Progenitor cell of endocrine pancreas (in vitro differentiated cells): ENCODE measurements at regions not wholly inside any gene's neighbourhood (a gene's known extent, or its start where the extent isn't known, plus 50 kb on each side); places are given as distances from the start of the nearest gene placed in this dataset.
"Not testable (repeated sequence)": the region's sequence is repeated elsewhere in the genome, so short reads cannot be mapped to it uniquely, and the experiment has no call there.

Experiments used
- DNase-seq: peaks from one replicate; pipeline ENCODE4 v3.0.0; 2021; ENCODE audit warnings: low spot score; ENCODE audit not compliant: unreplicated experiment
- H3K27ac Mint-ChIP-seq: 2 replicates; pipeline ENCODE4 v1.8.0; 2021; ENCODE audit warnings: mild to moderate bottlenecking, moderate library complexity, mixed read lengths
- H3K27me3 Mint-ChIP-seq: 2 replicates; pipeline ENCODE4 v1.8.0; 2021; ENCODE audit warnings: mixed read lengths
- H3K36me3 Mint-ChIP-seq: 2 replicates; pipeline ENCODE4 v1.8.0; 2022; ENCODE audit warnings: mixed read lengths; ENCODE audit not compliant: insufficient read depth
- H3K4me1 Mint-ChIP-seq: 2 replicates; pipeline ENCODE4 v1.8.0; 2021; ENCODE audit warnings: low read depth, mixed read lengths
- H3K4me3 Mint-ChIP-seq: 2 replicates; pipeline ENCODE4 v1.8.0; 2021; ENCODE audit warnings: low read depth, mild to moderate bottlenecking, moderate library complexity, mixed read lengths
- H3K9me3 Mint-ChIP-seq: 2 replicates; pipeline ENCODE4 v1.8.0; 2021; ENCODE audit warnings: low read depth, mixed read lengths
- TF ChIP-seq, protein P1 (sequence below): fragments of 200-600 bp; sonication (generic); IDR thresholded peaks from one replicate; pipeline ENCODE4 v1.5.0; 2021; ENCODE audit warnings: antibody characterized with exemption, mild to moderate bottlenecking; ENCODE audit not compliant: unreplicated experiment

DNA sequence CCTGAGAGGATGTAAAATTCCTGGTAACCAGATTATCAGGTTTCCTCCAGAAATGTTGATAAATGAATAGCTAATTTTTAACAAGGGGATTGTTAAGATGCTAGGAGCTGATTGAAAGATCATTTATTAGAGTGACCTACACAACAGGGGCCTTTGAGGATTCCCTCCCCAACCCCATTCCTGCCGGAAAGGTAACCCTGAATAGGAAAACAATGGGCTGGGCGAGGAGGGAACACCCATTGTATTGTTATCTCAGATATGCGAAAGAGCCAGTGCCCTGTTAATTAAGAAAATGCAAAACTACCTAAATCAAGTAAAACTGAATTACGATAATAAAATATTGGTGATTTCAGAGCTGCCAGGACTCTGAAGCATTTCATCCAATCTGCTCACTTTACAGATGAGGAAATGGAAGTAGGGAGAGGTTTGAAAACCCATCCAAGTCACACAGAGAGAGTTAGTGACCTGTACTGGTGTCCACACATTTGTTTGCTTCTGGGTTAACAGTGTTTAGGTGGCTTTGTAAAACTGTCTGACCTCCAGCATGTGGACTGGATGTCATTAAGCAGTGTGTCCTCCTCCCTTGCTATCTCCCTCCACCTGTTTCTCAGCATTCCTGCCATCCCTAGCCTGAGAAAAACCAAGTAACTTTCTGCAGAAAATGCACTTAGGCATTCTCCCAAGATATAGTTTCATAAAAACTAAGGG lies 214.8 kb downstream of the TTC6 start:
- no peak for DNase-seq
- TF ChIP-seq, protein P1, sequence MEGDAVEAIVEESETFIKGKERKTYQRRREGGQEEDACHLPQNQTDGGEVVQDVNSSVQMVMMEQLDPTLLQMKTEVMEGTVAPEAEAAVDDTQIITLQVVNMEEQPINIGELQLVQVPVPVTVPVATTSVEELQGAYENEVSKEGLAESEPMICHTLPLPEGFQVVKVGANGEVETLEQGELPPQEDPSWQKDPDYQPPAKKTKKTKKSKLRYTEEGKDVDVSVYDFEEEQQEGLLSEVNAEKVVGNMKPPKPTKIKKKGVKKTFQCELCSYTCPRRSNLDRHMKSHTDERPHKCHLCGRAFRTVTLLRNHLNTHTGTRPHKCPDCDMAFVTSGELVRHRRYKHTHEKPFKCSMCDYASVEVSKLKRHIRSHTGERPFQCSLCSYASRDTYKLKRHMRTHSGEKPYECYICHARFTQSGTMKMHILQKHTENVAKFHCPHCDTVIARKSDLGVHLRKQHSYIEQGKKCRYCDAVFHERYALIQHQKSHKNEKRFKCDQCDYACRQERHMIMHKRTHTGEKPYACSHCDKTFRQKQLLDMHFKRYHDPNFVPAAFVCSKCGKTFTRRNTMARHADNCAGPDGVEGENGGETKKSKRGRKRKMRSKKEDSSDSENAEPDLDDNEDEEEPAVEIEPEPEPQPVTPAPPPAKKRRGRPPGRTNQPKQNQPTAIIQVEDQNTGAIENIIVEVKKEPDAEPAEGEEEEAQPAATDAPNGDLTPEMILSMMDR: no peak
- H3K27ac Mint-ChIP-seq: peak overlapping the region; percentile 92
- H3K36me3 Mint-ChIP-seq: peaks cover 5% of the 10 kb centered on the region
- H3K9me3 Mint-ChIP-seq: no peaks in the 10 kb centered on the region
- H3K4me3 Mint-ChIP-seq: peak overlapping the region; percentile 4
- H3K27me3 Mint-ChIP-seq: no peaks in the 10 kb centered on the region
- peaks cover 34% of the 10 kb centered on the region for H3K4me1 Mint-ChIP-seq

GRCh38 chr14:37813732-37814131 lies 218.3 kb downstream of the TTC6 start:
- TF ChIP-seq, protein P1: no peak
- DNase-seq: no peak
- Mint-ChIP-seq H3K4me3 (no peak overlapping the region), H3K27ac (no peak overlapping the region), H3K4me1 (peaks cover 32% of the 10 kb centered on the region), H3K27me3 (no peaks in the 10 kb centered on the region), H3K9me3 (no peaks in the 10 kb centered on the region), H3K36me3 (peaks cover 1% of the 10 kb centered on the region)

GRCh38 chr14:37816135-37816534 lies 220.7 kb downstream of the TTC6 start:
- TF ChIP-seq, protein P1: no peak
- Mint-ChIP-seq H3K27me3 (no peaks in the 10 kb centered on the region), H3K27ac (no peak overlapping the region), H3K9me3 (no peaks in the 10 kb centered on the region), H3K4me3 (no peak overlapping the region), H3K36me3 (peaks cover 1% of the 10 kb centered on the region), H3K4me1 (peaks cover 19% of the 10 kb centered on the region)
- DNase-seq: no peak

DNA sequence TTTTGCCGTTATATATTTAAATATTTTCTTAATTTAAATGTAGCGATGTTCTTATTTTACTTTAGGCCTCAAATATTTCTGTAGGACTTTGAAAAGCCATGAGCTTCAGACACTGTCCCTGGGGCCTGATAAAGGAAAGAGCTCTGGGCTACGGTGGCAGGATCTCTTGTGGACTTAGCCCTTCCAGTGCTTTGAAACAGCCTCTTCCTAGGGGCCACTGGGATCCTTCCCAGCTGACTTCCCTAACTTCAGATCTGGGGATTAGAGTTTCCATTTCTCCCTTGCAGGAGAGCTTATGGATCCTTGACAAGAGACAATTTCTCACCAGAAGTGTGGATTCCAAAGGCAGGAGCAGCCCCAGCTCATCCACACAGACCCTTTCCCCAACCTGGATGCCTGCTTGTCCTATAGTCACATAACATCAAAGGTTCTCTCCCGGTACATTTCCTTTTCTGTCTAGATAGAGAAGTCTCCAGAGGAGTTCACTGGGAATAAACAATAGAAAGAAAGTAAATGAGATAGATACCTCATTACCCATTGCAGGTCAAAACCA lies 221.4 kb downstream of the TTC6 start:
- no peak overlapping the region for H3K27ac Mint-ChIP-seq
- peaks cover 14% of the 10 kb centered on the region for H3K4me1 Mint-ChIP-seq
- TF ChIP-seq, protein P1: no peak

GRCh38 chr14:37819155-37820015 lies 224.0 kb downstream of the TTC6 start:
- H3K9me3 Mint-ChIP-seq: no peaks in the 10 kb centered on the region
- no peak overlapping the region for H3K4me3 Mint-ChIP-seq
- no peak overlapping the region for H3K27ac Mint-ChIP-seq
- peaks cover 2% of the 10 kb centered on the region for H3K36me3 Mint-ChIP-seq
- H3K4me1 Mint-ChIP-seq: peaks cover 11% of the 10 kb centered on the region
- TF ChIP-seq, protein P1: no peak
- H3K27me3 Mint-ChIP-seq: no peaks in the 10 kb centered on the region
- DNase-seq: no peak

More for the DNA sequence above, 221.4 kb downstream of the TTC6 start:
- DNase-seq: no peak
- Mint-ChIP-seq H3K36me3 (peaks cover 3% of the 10 kb centered on the region), H3K9me3 (no peaks in the 10 kb centered on the region), H3K4me3 (no peak overlapping the region), H3K27me3 (no peaks in the 10 kb centered on the region)

DNA sequence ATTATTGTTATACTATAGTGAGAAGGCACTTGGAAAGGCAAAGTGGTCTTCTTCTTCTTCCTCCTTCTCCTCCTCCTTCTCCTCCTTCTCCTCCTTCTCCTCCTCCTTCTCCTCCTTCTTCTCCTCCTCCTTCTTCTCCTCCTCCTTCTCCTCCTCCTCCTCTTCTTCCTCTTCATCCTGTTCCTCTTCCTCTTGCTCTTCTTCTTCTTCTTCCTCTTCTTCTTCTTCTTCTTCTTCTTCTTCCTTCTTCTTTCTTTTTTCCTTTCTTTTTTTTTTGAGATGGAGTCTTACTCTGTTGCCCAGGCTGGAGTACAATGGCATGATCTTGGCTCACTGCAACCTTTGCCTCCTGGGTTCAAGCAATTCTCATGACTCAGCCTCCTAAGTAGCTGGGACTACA lies 225.4 kb downstream of the TTC6 start:
- H3K9me3 Mint-ChIP-seq, H3K36me3 Mint-ChIP-seq, H3K27me3 Mint-ChIP-seq, H3K27ac Mint-ChIP-seq, H3K4me3 Mint-ChIP-seq, H3K4me1 Mint-ChIP-seq, DNase-seq: not testable (repeated sequence)
